Hematopoietic multipotent progenitor cell treated with erythropoietin and hydrocortisone succinate and interleukin-3 and kit ligand, for 6 days (in vitro differentiated cells): ENCODE measurements at regions not wholly inside any gene's neighbourhood (a gene's known extent, or its start where the extent isn't known, plus 50 kb on each side); places are given as distances from the start of the nearest gene placed in this dataset.

Experiments used
- DNase-seq: peaks from one replicate; pipeline ENCODE4 v3.0.0-alpha.2; 2015

- DNase-seq, result no peak
These were observed 57.3 kb upstream of the STUM start for GRCh38 chr1:226491093-226491850.

GRCh38 chr1:226492426-226493137 lies 56.0 kb upstream of the STUM start:
- no peak for DNase-seq

DNA sequence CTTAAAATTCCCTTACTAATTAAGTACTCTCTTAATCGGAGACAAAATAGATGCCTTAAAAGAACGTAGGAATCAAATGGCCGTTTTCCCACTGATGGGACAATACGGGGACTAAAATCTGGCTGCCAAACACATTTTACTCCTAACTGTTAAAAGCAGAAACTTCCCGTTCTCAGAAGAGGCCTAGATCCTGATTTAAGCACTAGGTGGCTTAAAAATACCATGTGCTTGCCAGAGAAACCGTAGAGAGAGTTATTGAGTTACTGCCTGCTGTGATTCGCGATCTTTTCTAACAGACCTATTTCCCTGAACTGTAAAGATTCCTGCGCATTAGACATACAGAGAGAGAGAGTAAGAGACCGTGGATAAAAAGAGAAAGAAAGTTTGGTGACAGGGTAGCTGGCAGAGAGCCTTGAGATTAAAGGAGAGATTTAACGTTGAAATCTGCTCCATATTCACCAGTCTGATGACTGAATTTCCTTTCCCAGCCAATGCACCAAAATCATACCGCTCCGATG lies 54.4 kb upstream of the STUM start:
- no peak for DNase-seq

- DNase-seq, result no peak
These were observed 52.8 kb upstream of the STUM start for GRCh38 chr1:226495716-226496115.

DNA sequence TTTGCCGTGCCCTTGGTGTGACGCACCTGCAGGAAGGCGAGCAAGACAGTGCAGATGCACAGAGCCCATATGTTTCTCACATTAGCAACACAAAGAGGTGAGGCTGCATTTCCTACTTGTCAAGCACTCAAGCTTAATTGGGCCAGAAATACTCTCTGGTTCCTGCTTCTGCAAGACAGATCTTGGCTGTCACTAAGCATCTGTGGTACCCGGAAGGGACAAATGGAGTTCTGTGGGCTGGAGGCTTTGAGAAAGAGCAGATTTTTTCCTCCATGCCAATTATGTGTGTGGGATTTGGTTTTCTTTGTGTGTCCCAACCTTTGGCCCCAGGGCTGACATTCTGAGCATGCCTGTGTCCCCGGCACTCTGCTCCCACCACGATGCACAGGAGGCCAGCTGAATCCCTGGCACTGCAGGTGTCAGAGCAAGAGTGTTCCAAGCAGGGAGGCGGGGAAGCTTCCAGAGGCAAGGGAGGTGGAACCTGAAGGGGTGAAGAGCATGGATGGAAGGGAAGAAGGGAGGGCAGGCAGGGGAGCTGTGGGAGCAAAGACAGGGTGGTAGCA lies 52.0 kb upstream of the STUM start:
- no peak for DNase-seq

GRCh38 chr1:226497276-226497833 lies 51.2 kb upstream of the STUM start:
- no peak for DNase-seq

DNA sequence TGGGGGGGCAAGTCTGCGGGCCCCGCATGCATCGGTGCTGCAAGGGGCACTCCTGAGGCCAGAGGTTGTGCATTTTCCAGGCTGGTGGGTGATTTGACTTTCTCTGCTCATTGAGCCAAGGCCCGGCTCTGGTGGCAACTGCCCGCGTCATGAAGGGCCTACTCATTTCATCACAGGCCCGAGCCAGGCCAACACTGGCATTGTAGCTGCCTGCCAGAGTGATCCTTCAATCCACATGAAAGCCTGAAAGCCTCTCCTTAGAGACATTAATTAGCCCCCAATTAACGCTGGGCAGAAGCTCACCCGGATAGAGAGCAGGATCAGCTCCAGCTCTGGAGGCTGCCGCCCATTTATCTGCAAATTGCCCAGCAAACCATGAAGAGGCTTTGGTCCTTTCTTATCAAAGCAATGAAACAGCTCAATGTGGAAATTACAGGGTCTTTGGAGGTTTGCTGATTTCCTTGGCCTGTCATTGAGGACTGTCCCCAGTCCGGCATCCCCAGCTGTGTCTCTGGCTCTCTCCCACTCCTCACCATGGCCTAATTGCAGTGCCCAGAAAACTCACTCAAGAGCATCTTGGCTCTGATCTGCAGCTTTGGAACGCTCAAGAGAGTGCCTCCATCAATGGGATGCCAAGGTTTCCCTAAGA lies 50.4 kb upstream of the STUM start:
- DNase-seq, result no peak

GRCh38 chr1:226498640-226499008 lies 49.9 kb upstream of the STUM start:
- DNase-seq, result no peak
